Ascending aorta (tissue), 2 donors: ENCODE measurements at regions not wholly inside any gene's neighbourhood (a gene's known extent, or its start where the extent isn't known, plus 50 kb on each side); places are given as distances from the start of the nearest gene placed in this dataset.

Source experiments
- DNase-seq, 2 donors: peaks; one replicate each; pipeline ENCODE4 v3.0.0-alpha.2; 2019; ENCODE audit warnings: low spot score in 2 of 2
- H3K27ac ChIP-seq, 2 donors: fragments of 200-600 bp; sonication (generic); one replicate each; pipeline ENCODE4 v1.5.1; 2016 to 2017; ENCODE audit warnings: mild to moderate bottlenecking in 1 of 2
- H3K27me3 ChIP-seq: fragments of 200-600 bp; sonication (generic); one replicate; pipeline ENCODE4 v1.5.1; 2017
- H3K36me3 ChIP-seq, 2 donors: fragments of 200-600 bp; sonication (generic); one replicate each; pipeline ENCODE4 v1.5.1; 2016
- H3K4me1 ChIP-seq, 2 donors: fragments of 200-600 bp; sonication (generic); one replicate each; pipeline ENCODE4 v1.5.1; 2016 to 2017; ENCODE audit warnings: mild to moderate bottlenecking in 1 of 2
- H3K4me3 ChIP-seq, 2 donors: fragments of 200-600 bp; sonication (generic); one replicate each; pipeline ENCODE4 v1.5.1; 2016 to 2017; ENCODE audit warnings: mild to moderate bottlenecking in 1 of 2
- H3K9me3 ChIP-seq, 2 donors: fragments of 200-600 bp; sonication (generic); one replicate each; pipeline ENCODE4 v1.5.1; 2016
- intact Hi-C: fragments of 100-400 bp; cut with DNase I; formaldehyde crosslinking; loops from one replicate; pipeline ENCODE4 v1.15.1; 2023
- TF ChIP-seq, protein P1 (sequence below), 3 experiments: fragments of 200-600 bp in 2 of 3; fragments of 450-650 bp in 1 of 3; sonication (generic) in 2 of 3; IDR thresholded peaks; one replicate each; pipeline ENCODE4 v1.5.1; 2016 to 2019; ENCODE audit warnings: antibody characterized with exemption in 3 of 3, mild to moderate bottlenecking in 1 of 3, moderate library complexity in 1 of 3

DNA sequence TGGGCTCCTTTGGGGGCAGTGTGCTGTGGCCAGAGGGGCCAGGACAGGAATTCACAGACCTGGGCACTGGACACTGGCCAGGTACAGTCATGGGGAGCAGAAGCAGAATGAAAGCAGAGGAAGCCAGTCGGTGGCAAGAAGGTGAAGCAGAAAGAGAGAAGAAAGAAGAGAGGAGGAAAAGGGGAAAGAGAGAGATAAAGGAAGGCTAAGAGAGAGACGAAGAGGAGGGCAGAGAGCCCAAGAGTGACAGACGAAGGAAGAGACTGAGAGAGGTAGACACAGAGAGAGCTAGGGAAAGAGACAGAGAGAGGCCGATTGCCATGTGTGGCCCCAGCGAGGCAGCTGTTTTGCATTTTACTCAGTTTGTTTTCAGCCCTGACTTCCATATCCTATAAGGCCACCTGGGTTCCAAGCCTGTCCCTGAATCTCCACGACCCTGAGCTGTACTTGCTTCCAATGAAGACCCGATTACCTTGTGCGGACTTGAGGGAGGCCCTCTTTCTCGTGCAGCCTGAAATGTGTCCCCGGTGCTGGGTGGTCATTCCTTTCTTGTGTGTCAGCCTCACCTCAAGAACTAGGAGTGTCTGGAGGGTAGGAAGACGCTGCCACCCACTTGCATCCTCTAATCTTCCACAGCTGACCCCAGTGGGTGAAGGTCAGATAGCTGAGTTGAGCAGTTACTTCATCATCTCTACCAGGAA, 73.9 kb downstream of the LSM3 start:
- Histone ChIP-seq H3K9me3 (no peaks in the 10 kb centered on the region), H3K4me3 (no peak overlapping the region), H3K4me1 (no peaks in the 10 kb centered on the region), H3K27ac (no peak overlapping the region), H3K27me3 (no peaks in the 10 kb centered on the region), H3K36me3 (no peaks in the 10 kb centered on the region)
- intact Hi-C loops, result no loop called here
- TF ChIP-seq, protein P1, sequence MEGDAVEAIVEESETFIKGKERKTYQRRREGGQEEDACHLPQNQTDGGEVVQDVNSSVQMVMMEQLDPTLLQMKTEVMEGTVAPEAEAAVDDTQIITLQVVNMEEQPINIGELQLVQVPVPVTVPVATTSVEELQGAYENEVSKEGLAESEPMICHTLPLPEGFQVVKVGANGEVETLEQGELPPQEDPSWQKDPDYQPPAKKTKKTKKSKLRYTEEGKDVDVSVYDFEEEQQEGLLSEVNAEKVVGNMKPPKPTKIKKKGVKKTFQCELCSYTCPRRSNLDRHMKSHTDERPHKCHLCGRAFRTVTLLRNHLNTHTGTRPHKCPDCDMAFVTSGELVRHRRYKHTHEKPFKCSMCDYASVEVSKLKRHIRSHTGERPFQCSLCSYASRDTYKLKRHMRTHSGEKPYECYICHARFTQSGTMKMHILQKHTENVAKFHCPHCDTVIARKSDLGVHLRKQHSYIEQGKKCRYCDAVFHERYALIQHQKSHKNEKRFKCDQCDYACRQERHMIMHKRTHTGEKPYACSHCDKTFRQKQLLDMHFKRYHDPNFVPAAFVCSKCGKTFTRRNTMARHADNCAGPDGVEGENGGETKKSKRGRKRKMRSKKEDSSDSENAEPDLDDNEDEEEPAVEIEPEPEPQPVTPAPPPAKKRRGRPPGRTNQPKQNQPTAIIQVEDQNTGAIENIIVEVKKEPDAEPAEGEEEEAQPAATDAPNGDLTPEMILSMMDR (IDR thresholded peaks at IDR 0.05), result no peak
- DNase-seq, result no peak

GRCh38 chr3:14253022-14253706, 74.5 kb downstream of the LSM3 start:
- Histone ChIP-seq H3K36me3 (no peaks in the 10 kb centered on the region), H3K4me1 (no peaks in the 10 kb centered on the region), H3K4me3 (no peak overlapping the region), H3K27ac (no peak overlapping the region), H3K9me3 (no peaks in the 10 kb centered on the region), H3K27me3 (no peaks in the 10 kb centered on the region)
- DNase-seq, result no peak
- intact Hi-C loops, result no loop called here
- TF ChIP-seq, protein P1 (IDR thresholded peaks at IDR 0.05), result no peak

DNA sequence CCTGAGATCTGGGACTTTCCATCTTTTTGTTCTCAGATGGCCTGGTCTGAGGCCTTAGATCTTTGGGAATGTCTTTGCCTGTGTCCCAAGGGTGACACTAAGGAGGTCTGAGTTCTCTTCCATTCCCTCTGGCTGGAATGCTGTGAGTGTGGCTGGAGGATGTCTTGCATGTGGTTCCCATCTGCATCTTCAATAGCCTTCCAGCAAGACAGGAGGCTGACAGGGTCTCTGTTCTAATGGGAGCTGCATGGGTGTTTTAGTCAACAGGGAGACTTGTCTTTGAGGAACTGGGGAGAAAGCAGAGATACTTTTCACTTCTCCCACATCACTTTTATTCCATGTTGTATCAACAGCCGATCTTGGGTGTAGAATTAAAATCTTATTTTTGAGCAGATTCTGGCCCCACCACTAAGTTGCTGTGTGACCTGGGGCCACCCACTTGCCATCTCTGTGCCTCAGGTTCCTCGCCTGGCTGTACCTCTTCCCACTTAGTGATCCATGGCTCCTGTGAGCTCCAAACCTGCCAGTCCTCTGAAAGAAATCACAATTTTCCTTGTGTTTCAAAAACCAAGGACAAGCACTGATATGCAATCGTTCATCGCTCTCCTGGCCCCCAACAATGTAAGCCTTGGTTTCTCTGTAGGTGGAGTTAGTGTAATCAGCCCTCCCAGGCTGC, 75.2 kb downstream of the LSM3 start:
- intact Hi-C loops, result no loop called here
- no peak for DNase-seq

GRCh38 chr3:14254812-14255702, 76.4 kb downstream of the LSM3 start:
- H3K4me3 ChIP-seq, result no peak overlapping the region
- no peaks in the 10 kb centered on the region for H3K4me1 ChIP-seq
- TF ChIP-seq, protein P1 (IDR thresholded peaks at IDR 0.05), result no peak
- no peak for DNase-seq
- intact Hi-C loops, result no loop called here
- no peaks in the 10 kb centered on the region for H3K36me3 ChIP-seq
- no peaks in the 10 kb centered on the region for H3K9me3 ChIP-seq
- no peak overlapping the region for H3K27ac ChIP-seq
- H3K27me3 ChIP-seq, result no peaks in the 10 kb centered on the region

More for the DNA sequence above, 75.2 kb downstream of the LSM3 start:
- TF ChIP-seq, protein P1 (IDR thresholded peaks at IDR 0.05), result no peak
- no peak overlapping the region for H3K27ac ChIP-seq
- no peak overlapping the region for H3K4me3 ChIP-seq
- H3K4me1 ChIP-seq, result no peaks in the 10 kb centered on the region
- no peaks in the 10 kb centered on the region for H3K36me3 ChIP-seq
- H3K9me3 ChIP-seq, result no peaks in the 10 kb centered on the region
- no peaks in the 10 kb centered on the region for H3K27me3 ChIP-seq

DNA sequence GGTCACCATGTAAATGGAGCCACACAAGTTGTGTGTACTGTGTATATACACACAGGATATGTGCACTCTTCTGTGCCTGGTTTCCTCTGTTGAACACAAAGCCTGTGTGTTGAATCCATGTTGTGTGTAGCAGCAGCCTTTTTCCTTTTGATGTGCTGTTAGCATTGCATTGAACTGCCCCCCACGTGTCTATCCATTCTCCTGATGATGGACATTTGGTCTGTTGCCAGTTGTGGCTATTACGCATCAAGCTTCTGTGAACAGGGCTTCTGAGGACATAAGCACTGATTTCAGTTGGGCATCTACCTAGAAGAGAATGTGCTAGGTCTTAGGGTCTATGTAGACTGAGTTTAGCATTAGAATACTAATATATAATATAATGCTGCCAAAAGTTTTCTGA, 77.4 kb downstream of the LSM3 start:
- Histone ChIP-seq H3K4me1 (no peaks in the 10 kb centered on the region), H3K27me3 (no peaks in the 10 kb centered on the region), H3K27ac (no peak overlapping the region), H3K4me3 (no peak overlapping the region), H3K36me3 (no peaks in the 10 kb centered on the region), H3K9me3 (no peaks in the 10 kb centered on the region)
- intact Hi-C loops, result no loop called here
- no peak for DNase-seq
- TF ChIP-seq, protein P1 (IDR thresholded peaks at IDR 0.05), result no peak
